Skin epidermis (tissue), 12 donors: ENCODE measurements at regions not wholly inside any gene's neighbourhood (a gene's known extent, or its start where the extent isn't known, plus 50 kb on each side); places are given as distances from the start of the nearest gene placed in this dataset.

Experiments used
- H3K27ac ChIP-seq, 21 experiments: fragments of 200-600 bp; sonication (generic) in 11 of 21; one replicate each; pipeline ENCODE4 v1.5.0; 2020; ENCODE audit warnings: mild to moderate bottlenecking in 3 of 21, inconsistent platforms in 2 of 21, moderate library complexity in 2 of 21
- H3K4me3 ChIP-seq, 7 experiments: fragments of 200-600 bp; sonication (generic) in 2 of 7; one replicate each; pipeline ENCODE4 v1.5.0; 2020; ENCODE audit warnings: inconsistent platforms in 2 of 7, mild to moderate bottlenecking in 2 of 7, moderate library complexity in 1 of 7

- Histone ChIP-seq H3K4me3 (no peak overlapping the region), H3K27ac (no peak overlapping the region)
Observed at GRCh38 chr6:22621701-22622100, 52.3 kb downstream of the HDGFL1 start.

- no peak overlapping the region for H3K27ac ChIP-seq
- H3K4me3 ChIP-seq = no peak overlapping the region
Observed at GRCh38 chr6:22622351-22622750, 53.0 kb downstream of the HDGFL1 start.

GRCh38 chr6:22622813-22623212, 53.4 kb downstream of the HDGFL1 start:
- Histone ChIP-seq H3K27ac (no peak overlapping the region), H3K4me3 (no peak overlapping the region)

GRCh38 chr6:22627644-22628043, 58.3 kb downstream of the HDGFL1 start:
- H3K27ac ChIP-seq = no peak overlapping the region
- no peak overlapping the region for H3K4me3 ChIP-seq

- Histone ChIP-seq H3K27ac (no peak overlapping the region), H3K4me3 (no peak overlapping the region)
Observed at GRCh38 chr6:22631091-22631490, 61.7 kb downstream of the HDGFL1 start.

- Histone ChIP-seq H3K27ac (no peak overlapping the region), H3K4me3 (no peak overlapping the region)
Observed at GRCh38 chr6:22632581-22633145, 63.3 kb downstream of the HDGFL1 start.

- Histone ChIP-seq H3K4me3 (no peak overlapping the region), H3K27ac (no peak overlapping the region)
Observed at GRCh38 chr6:22636452-22636851, 67.1 kb downstream of the HDGFL1 start.

GRCh38 chr6:22637782-22638181, 68.4 kb downstream of the HDGFL1 start:
- no peak overlapping the region for H3K4me3 ChIP-seq
- no peak overlapping the region for H3K27ac ChIP-seq

- H3K4me3 ChIP-seq = no peak overlapping the region
- no peak overlapping the region for H3K27ac ChIP-seq
Observed at GRCh38 chr6:22638320-22638719, 69.0 kb downstream of the HDGFL1 start.

GRCh38 chr6:22642254-22642653, 72.9 kb downstream of the HDGFL1 start:
- H3K27ac ChIP-seq = no peak overlapping the region
- no peak overlapping the region for H3K4me3 ChIP-seq

- H3K27ac ChIP-seq = no peak overlapping the region
- H3K4me3 ChIP-seq = no peak overlapping the region
Observed at GRCh38 chr6:22643780-22644179, 74.4 kb downstream of the HDGFL1 start.

- H3K4me3 ChIP-seq = no peak overlapping the region
- no peak overlapping the region for H3K27ac ChIP-seq
Observed at GRCh38 chr6:22647719-22648118, 78.4 kb downstream of the HDGFL1 start.

GRCh38 chr6:22651731-22652130, 82.4 kb downstream of the HDGFL1 start:
- Histone ChIP-seq H3K4me3 (no peak overlapping the region), H3K27ac (no peak overlapping the region)

- no peak overlapping the region for H3K4me3 ChIP-seq
- H3K27ac ChIP-seq = no peak overlapping the region
Observed at GRCh38 chr6:22653980-22654610, 84.7 kb downstream of the HDGFL1 start.

- no peak overlapping the region for H3K27ac ChIP-seq
- H3K4me3 ChIP-seq = no peak overlapping the region
Observed at GRCh38 chr6:22656706-22657351, 87.5 kb downstream of the HDGFL1 start.

GRCh38 chr6:22657352-22657980, 88.1 kb downstream of the HDGFL1 start:
- Histone ChIP-seq H3K4me3 (no peak overlapping the region), H3K27ac (peak overlapping the region in 4 of 21 experiments; percentile 2 to 56 (median 26))

- Histone ChIP-seq H3K27ac (peak overlapping the region in 7 of 21 experiments; percentile 1 to 56 (median 28)), H3K4me3 (no peak overlapping the region)
Observed at GRCh38 chr6:22658183-22658582, 88.8 kb downstream of the HDGFL1 start.

- Histone ChIP-seq H3K4me3 (no peak overlapping the region), H3K27ac (peak overlapping the region in 6 of 21 experiments; percentile 1 to 56 (median 20))
Observed at GRCh38 chr6:22658934-22659333, 89.6 kb downstream of the HDGFL1 start.

- H3K4me3 ChIP-seq = no peak overlapping the region
Observed at GRCh38 chr6:22664968-22665367, 95.6 kb downstream of the HDGFL1 start.

GRCh38 chr6:22666021-22666420, 96.7 kb downstream of the HDGFL1 start:
- H3K4me3 ChIP-seq = no peak overlapping the region

More at GRCh38 chr6:22664968-22665367, 95.6 kb downstream of the HDGFL1 start:
- no peak overlapping the region for H3K27ac ChIP-seq

GRCh38 chr6:22666586-22666985, 97.2 kb downstream of the HDGFL1 start:
- no peak overlapping the region for H3K4me3 ChIP-seq

More at GRCh38 chr6:22666021-22666420, 96.7 kb downstream of the HDGFL1 start:
- H3K27ac ChIP-seq = no peak overlapping the region

More at GRCh38 chr6:22666586-22666985, 97.2 kb downstream of the HDGFL1 start:
- H3K27ac ChIP-seq = no peak overlapping the region
